ENCODE measurements at regions not wholly inside any gene's neighbourhood (a gene's known extent, or its start where the extent isn't known, plus 50 kb on each side); places are given as distances from the start of the nearest gene placed in this dataset.

DNA sequence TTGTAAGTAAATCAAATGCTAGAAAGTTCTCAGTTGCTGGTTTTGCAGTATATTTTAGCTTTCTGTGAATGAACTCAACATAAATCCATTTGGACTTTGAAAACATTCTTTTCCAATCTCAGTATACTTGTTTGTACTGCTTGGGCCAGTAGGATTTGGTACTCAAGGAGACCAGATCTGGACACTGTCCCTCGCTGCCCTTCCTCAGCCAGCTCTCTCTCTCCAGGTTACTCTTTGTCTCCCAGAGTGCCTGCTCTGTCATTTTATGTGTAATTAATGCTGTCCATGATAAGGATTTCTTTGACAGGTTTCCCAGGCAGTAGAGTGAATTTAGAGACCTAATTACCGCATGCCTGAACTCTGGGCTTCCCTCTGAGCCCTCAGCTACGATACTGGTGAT lies 344.6 kb upstream of the SGCD start:
- no peak for ATAC-seq
- no peak for DNase-seq (ENCODE audit: low read depth in 1 of 2, low spot score in 1 of 2)
- Histone ChIP-seq H3K4me1 (peaks cover 18% of the 10 kb centered on the region), H3K4me2 (no peak overlapping the region), H3K4me3 (no peak overlapping the region), H3K9me3 (no peaks in the 10 kb centered on the region), H3K27ac (peak overlapping the region in 1 of 2 experiments; percentile 42; a peak in 1 of 6 replicates)
- 88% methylated on average over 3 of the region's 3 CpGs for WGBS (ENCODE audit: missing lambda C conversion rate)
- POLR2A ChIA-PET: no interaction called here
- TF ChIP-seq MAX (IDR thresholded peaks at IDR 0.05) (no peak), SREBF2 (IDR thresholded peaks at IDR 0.05) (no peak), RARB (CRISPR knock-in tag; IDR thresholded peaks at IDR 0.05) (no peak), CTCF (IDR thresholded peaks at IDR 0.05) (no peak), ZSCAN20 (CRISPR knock-in tag; IDR thresholded peaks at IDR 0.05) (no peak), EHF (CRISPR knock-in tag; IDR thresholded peaks at IDR 0.05) (no peak), CBX2 (IDR thresholded peaks at IDR 0.05; ENCODE audit: borderline replicate concordance, low read depth) (no peak), CBX8 (IDR thresholded peaks at IDR 0.05) (no peak), CHD2 (IDR thresholded peaks at IDR 0.05; ENCODE audit: low read length, partially characterized antibody) (no peak), ZNF302 (CRISPR knock-in tag; IDR thresholded peaks at IDR 0.05) (no peak), POLR2AphosphoS2 (conservative IDR thresholded peaks at IDR 0.05; ENCODE audit: low read length) (no peak), NFE2L2 (conservative IDR thresholded peaks at IDR 0.05; ENCODE audit: low read length) (no peak), MYC (IDR thresholded peaks at IDR 0.05; ENCODE audit: borderline replicate concordance, low read length) (no peak), FOSB (CRISPR knock-in tag; IDR thresholded peaks at IDR 0.05) (no peak), NPAS2 (CRISPR knock-in tag; IDR thresholded peaks at IDR 0.05; ENCODE audit: borderline replicate concordance) (no peak), HOXB13 (CRISPR knock-in tag; IDR thresholded peaks at IDR 0.05; ENCODE audit: low read depth) (no peak), HOXB5 (CRISPR knock-in tag; IDR thresholded peaks at IDR 0.05) (no peak)
- TF ChIP-seq, protein P1, sequence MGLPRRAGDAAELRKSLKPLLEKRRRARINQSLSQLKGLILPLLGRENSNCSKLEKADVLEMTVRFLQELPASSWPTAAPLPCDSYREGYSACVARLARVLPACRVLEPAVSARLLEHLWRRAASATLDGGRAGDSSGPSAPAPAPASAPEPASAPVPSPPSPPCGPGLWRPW (IDR thresholded peaks at IDR 0.05): no peak
- CTCF ChIA-PET: no interaction called here
- no peak for FAIRE-seq

- 7% methylated on average over 3 of the region's 3 CpGs for WGBS (ENCODE audit: missing lambda C conversion rate)
- TF ChIP-seq KDM1A (IDR thresholded peaks at IDR 0.05; ENCODE audit: low read depth) (peak; percentile 87), RAD21 (conservative IDR thresholded peaks at IDR 0.05 in 1 of 2, IDR thresholded peaks at IDR 0.05 in 1 of 2) (peak; percentile 20 to 36; a peak in 3 of 5 replicates), JUN (IDR thresholded peaks at IDR 0.05) (peak; percentile 51 to 69; a peak in 3 of 5 replicates), EHMT2 (IDR thresholded peaks at IDR 0.05; ENCODE audit: low read depth) (no peak), ZFP36 (IDR thresholded peaks at IDR 0.05; ENCODE audit: borderline replicate concordance, partially characterized antibody) (peak; percentile 89), HOXB5 (CRISPR knock-in tag; IDR thresholded peaks at IDR 0.05) (peak; percentile 72; the same call in 1 of the 2 replicates), GATA3 (IDR thresholded peaks at IDR 0.05; ENCODE audit: borderline replicate concordance) (peak; percentile 98), FOSL2 (IDR thresholded peaks at IDR 0.05) (peak; percentile 62), FOSL2 (CRISPR knock-in tag; IDR thresholded peaks at IDR 0.05) (peak; percentile 97), CEBPB (IDR thresholded peaks at IDR 0.05) (peak; percentile 74 to 97), SMC3 (IDR thresholded peaks at IDR 0.05) (0 out of 3 replicates have a peak, but pooled peaks have one; percentile 15), SREBF2 (IDR thresholded peaks at IDR 0.05) (no peak), EHF (CRISPR knock-in tag; IDR thresholded peaks at IDR 0.05) (no peak), FOSB (CRISPR knock-in tag; IDR thresholded peaks at IDR 0.05) (no peak), PBX3 (IDR thresholded peaks at IDR 0.05) (0 out of 2 replicates have a peak, but pooled peaks have one; percentile 21), BCL3 (IDR thresholded peaks at IDR 0.05) (peak; percentile 83; the same call in 1 of the 3 replicates), FOXS1 (CRISPR knock-in tag; IDR thresholded peaks at IDR 0.05) (peak; percentile 92; the same call in 1 of the 2 replicates), EP300 (IDR thresholded peaks at IDR 0.05) (peak; percentile 52 to 64; a peak in 4 of 5 replicates), MAX (IDR thresholded peaks at IDR 0.05) (peak; percentile 78), HDAC2 (IDR thresholded peaks at IDR 0.05) (peak; percentile 66; the same call in 1 of the 2 replicates), JUNB (IDR thresholded peaks at IDR 0.05) (peak; percentile 93)
- ATAC-seq: peak; percentile 80 to 87
- H3K4me1 ChIP-seq: peaks cover 18% of the 10 kb centered on the region
- peak overlapping the region; percentile 39 for H3K4me2 ChIP-seq
- peak; percentile 95 for FAIRE-seq
- peak; percentile 21 to 86 for DNase-seq (ENCODE audit: low read depth in 1 of 2, low spot score in 1 of 2)
- POLR2A ChIA-PET: no interaction called here
- peak overlapping the region in 1 of 2 experiments; percentile 47; a peak in 3 of 6 replicates for H3K27ac ChIP-seq
- H3K4me3 ChIP-seq: no peak overlapping the region
- CTCF ChIA-PET: no interaction called here
- H3K9me3 ChIP-seq: no peaks in the 10 kb centered on the region
Measured at GRCh38 chr5:155983954-155984353, 343.0 kb upstream of the SGCD start.

Measured in A549 (cell line).